A549 (cell line): ENCODE measurements at regions not wholly inside any gene's neighbourhood (a gene's known extent, or its start where the extent isn't known, plus 50 kb on each side); places are given as distances from the start of the nearest gene placed in this dataset.

Experiments
- ATAC-seq, 2 experiments: fragments of 200-7000 bp in 1 of 2; fragments of >200 bp in 1 of 2; cut with Nextera tagmentation in 1 of 2; cut with Tn5 transposase in 1 of 2; 3 replicates each; pipeline versions ENCODE4 v1.8.0 to v1.9.1; 2018 to 2020; ENCODE audit warnings: mild to moderate bottlenecking in 1 of 2, moderate library complexity in 1 of 2
- CTCF ChIA-PET: fragments of 300-600 bp; sonication (Branson Sonifier 250); formaldehyde crosslinking; extraction: SDS; loops from one replicate; lab custom pipeline; 2021; ENCODE audit warnings: antibody characterized with exemption, inconsistent platforms; lab: Yijun Ruan, JAX
- POLR2A ChIA-PET: fragments of 350-600 bp; formaldehyde crosslinking; extraction: SDS; loops from one replicate; lab custom pipeline; 2021; ENCODE audit warnings: antibody characterized with exemption, inconsistent platforms; lab: Yijun Ruan, JAX
- DNase-seq, 2 experiments: peaks; one replicate each; pipeline versions ENCODE4 v3.0.0 to v3.0.0-alpha.2; 2011 to 2016; ENCODE audit warnings: low read depth in 1 of 2, low spot score in 1 of 2
- FAIRE-seq: peaks from 2 replicates; lab custom pipeline; 2011; peaks lifted over from hg19 to GRCh38; lab: Jason Lieb, UNC
- H3K27ac ChIP-seq, 2 experiments: fragments of >200 bp; sonication (Bioruptor Twin); formaldehyde crosslinking; 3 replicates each; pipeline ENCODE4 v1.5.1; 2016 to 2017
- H3K4me1 ChIP-seq: fragments of >200 bp; sonication (Bioruptor Twin); formaldehyde crosslinking; 3 replicates; pipeline ENCODE4 v1.6.1; 2016
- H3K4me2 ChIP-seq: fragments of >200 bp; sonication (Bioruptor Twin); formaldehyde crosslinking; 3 replicates; pipeline ENCODE4 v1.6.1; 2016
- H3K4me3 ChIP-seq: fragments of >200 bp; sonication (Bioruptor Twin); formaldehyde crosslinking; 3 replicates; pipeline ENCODE4 v1.5.1; 2016
- H3K9me3 ChIP-seq: fragments of >200 bp; sonication (Bioruptor Twin); formaldehyde crosslinking; 3 replicates; pipeline ENCODE4 v1.6.1; 2016
- ATOH8 ChIP-seq: fragments of 250-450 bp; sonication (Bioruptor Pico); IDR thresholded peaks from 2 replicates; pipeline ENCODE4 v1.5.0; 2020; ENCODE audit warnings: low read depth, mild to moderate bottlenecking, moderate library complexity
- BHLHE40 ChIP-seq: IDR thresholded peaks from 2 replicates; pipeline ENCODE4 v1.6.1; 2012; ENCODE audit warnings: low read depth, low read length, inconsistent platforms
- EHMT2 ChIP-seq: fragments of 200-600 bp; sonication (generic); IDR thresholded peaks from 2 replicates; pipeline ENCODE4 v1.6.1; 2016; ENCODE audit warnings: antibody characterized with exemption, low read depth, mild to moderate bottlenecking, moderate library complexity
- ELK1 ChIP-seq: fragments of 150-350 bp; IDR thresholded peaks from 2 replicates; pipeline ENCODE4 v1.6.1; 2014; ENCODE audit warnings: low read depth, mild to moderate bottlenecking, low read length
- FOXS1 ChIP-seq: fragments of 250-450 bp; sonication (Bioruptor Pico); IDR thresholded peaks from 2 replicates; pipeline ENCODE4 v1.5.0; 2020; ENCODE audit warnings: mild to moderate bottlenecking, moderate library complexity
- HDAC2 ChIP-seq: fragments of 200-600 bp; sonication (generic); IDR thresholded peaks from 2 replicates; pipeline ENCODE4 v1.6.1; 2016
- HES2 ChIP-seq: fragments of >200 bp; sonication (Bioruptor Twin); formaldehyde crosslinking; IDR thresholded peaks from 2 replicates; pipeline ENCODE4 v1.6.1; 2016
- HOXB13 ChIP-seq: fragments of 250-450 bp; sonication (Bioruptor Pico); IDR thresholded peaks from 2 replicates; pipeline ENCODE4 v1.5.0; 2020; ENCODE audit warnings: low read depth, mild to moderate bottlenecking, moderate library complexity
- JUNB ChIP-seq: fragments of >200 bp; sonication (Bioruptor Twin); formaldehyde crosslinking; IDR thresholded peaks from 2 replicates; pipeline ENCODE4 v1.6.1; 2016
- KDM5A ChIP-seq: fragments of 200-600 bp; sonication (generic); IDR thresholded peaks from 2 replicates; pipeline ENCODE4 v1.6.1; 2016; ENCODE audit warnings: antibody characterized with exemption, mild to moderate bottlenecking
- NFE2L2 ChIP-seq: fragments of 150-350 bp; conservative IDR thresholded peaks from 2 replicates; pipeline ENCODE4 v1.6.1; 2014; ENCODE audit warnings: low read length
- PHF8 ChIP-seq: fragments of 200-600 bp; sonication (generic); IDR thresholded peaks from 2 replicates; pipeline ENCODE4 v1.6.1; 2016; ENCODE audit warnings: low read depth, mild to moderate bottlenecking, antibody characterized with exemption, moderate library complexity, borderline replicate concordance
- POLR2AphosphoS2 ChIP-seq: conservative IDR thresholded peaks from 2 replicates; pipeline ENCODE4 v1.6.1; 2012; ENCODE audit warnings: low read length, improper control_type of control experiment, inconsistent platforms
- REST ChIP-seq: fragments of 200-600 bp; sonication (generic); IDR thresholded peaks from 2 replicates; pipeline ENCODE4 v1.6.1; 2016; ENCODE audit warnings: antibody characterized with exemption, mild to moderate bottlenecking, moderate library complexity
- SREBF2 ChIP-seq: fragments of 450-650 bp; IDR thresholded peaks from 2 replicates; pipeline ENCODE4 v1.6.1; 2014; ENCODE audit warnings: mild to moderate bottlenecking, moderate library complexity
- TFCP2L1 ChIP-seq: fragments of 250-450 bp; sonication (Bioruptor Pico); IDR thresholded peaks from 2 replicates; pipeline ENCODE4 v1.5.0; 2021; ENCODE audit warnings: mild to moderate bottlenecking
- ZFP36 ChIP-seq: fragments of 450-650 bp; IDR thresholded peaks from 2 replicates; pipeline ENCODE4 v1.6.1; 2014; ENCODE audit warnings: borderline replicate concordance; ENCODE audit not compliant: partially characterized antibody
- ZSCAN20 ChIP-seq: fragments of 250-450 bp; sonication (Bioruptor Pico); IDR thresholded peaks from 2 replicates; pipeline ENCODE4 v1.8.0; 2022; ENCODE audit warnings: mild to moderate bottlenecking, moderate library complexity
- WGBS: methylation state at CpG from one replicate; pipeline ENCODE4 v1.1.6; 2017; ENCODE audit errors: missing lambda C conversion rate; 5-methylcytosine and 5-hydroxymethylcytosine counted together
- small RNA-seq, 6 experiments: library from RNA; depleted of rRNA; stranded (forward); fragments of <200 nt; gene quantifications; one replicate each; pipeline ENCODE3, GENCODE V24; 2012

GRCh38 chr12:67211494-67211893 lies 57.7 kb upstream of the CAND1 start:
- H3K4me1 ChIP-seq: no peaks in the 10 kb centered on the region
- WGBS: 49% methylated on average over 2 of the region's 2 CpGs
- no peak for FAIRE-seq
- no peak for DNase-seq
- H3K4me3 ChIP-seq: no peak overlapping the region
- no peak for ATAC-seq
- no peak overlapping the region for H3K4me2 ChIP-seq
- CTCF ChIA-PET: no interaction called here
- POLR2A ChIA-PET: no interaction called here
- H3K9me3 ChIP-seq: no peaks in the 10 kb centered on the region
- no peak overlapping the region for H3K27ac ChIP-seq
- TF ChIP-seq ELK1 (no peak), POLR2AphosphoS2 (no peak), ATOH8 (no peak), PHF8 (no peak), NFE2L2 (no peak), KDM5A (no peak), HOXB13 (CRISPR knock-in tag) (no peak), EHMT2 (no peak), ZFP36 (no peak), ZSCAN20 (no peak)

GRCh38 chr12:67217647-67218046 lies 51.5 kb upstream of the CAND1 start:
- H3K9me3 ChIP-seq: no peaks in the 10 kb centered on the region
- no peak for TF ChIP-seq TFCP2L1 (CRISPR knock-in tag)
- no peak for TF ChIP-seq ZSCAN20
- TF ChIP-seq FOXS1 (CRISPR knock-in tag): no peak
- TF ChIP-seq HES2: no peak
- no peak for TF ChIP-seq JUNB
- no peak for TF ChIP-seq POLR2AphosphoS2
- no peak for TF ChIP-seq SREBF2
- no peak for TF ChIP-seq ATOH8
- no peak for TF ChIP-seq BHLHE40
- TF ChIP-seq REST: no peak
- no peak for TF ChIP-seq HDAC2
- FAIRE-seq (no peak), DNase-seq (no peak), ATAC-seq (no peak)
- WGBS: 50% methylated on average over 6 of the region's 6 CpGs
- ChIA-PET CTCF (no interaction called here), POLR2A (no interaction called here)
- H3K4me2 ChIP-seq: no peak overlapping the region
- no peaks in the 10 kb centered on the region for H3K4me1 ChIP-seq
- H3K27ac ChIP-seq: no peak overlapping the region
- no peak overlapping the region for H3K4me3 ChIP-seq

Small RNA genes in the stretch of these regions (small RNA-seq; reads per million reads assigned to genes)
- 0 reads per million in 6 experiments for gene AC073530.2
